Ishikawa (cell line): ENCODE measurements at regions not wholly inside any gene's neighbourhood (a gene's known extent, or its start where the extent isn't known, plus 50 kb on each side); places are given as distances from the start of the nearest gene placed in this dataset.

Experiments
- CEBPB ChIP-seq: IDR thresholded peaks from 2 replicates; pipeline ENCODE4 v1.6.1; 2012
- CREB1 ChIP-seq: IDR thresholded peaks from 2 replicates; pipeline ENCODE4 v1.6.1; 2012; ENCODE audit warnings: low read depth
- EGR1 ChIP-seq: IDR thresholded peaks from 2 replicates; pipeline ENCODE4 v1.6.1; 2012
- EP300 ChIP-seq: IDR thresholded peaks from 2 replicates; pipeline ENCODE4 v1.6.1; 2012; ENCODE audit warnings: borderline replicate concordance
- FOXM1 ChIP-seq: IDR thresholded peaks from 2 replicates; pipeline ENCODE4 v1.6.1; 2012; ENCODE audit warnings: low read depth, borderline replicate concordance
- NFIC ChIP-seq: IDR thresholded peaks from 2 replicates; pipeline ENCODE4 v1.6.1; 2012
- RAD21 ChIP-seq: IDR thresholded peaks from 2 replicates; pipeline ENCODE4 v1.6.1; 2012; ENCODE audit warnings: low read depth
- TAF1 ChIP-seq: IDR thresholded peaks from 2 replicates; pipeline ENCODE4 v1.6.1; 2012; ENCODE audit warnings: low read depth, mild to moderate bottlenecking
- TCF12 ChIP-seq: IDR thresholded peaks from 2 replicates; pipeline ENCODE4 v1.6.1; 2012; ENCODE audit warnings: low read depth
- TEAD4 ChIP-seq: IDR thresholded peaks from 2 replicates; pipeline ENCODE4 v1.6.1; 2012
- YY1 ChIP-seq: IDR thresholded peaks from 2 replicates; pipeline ENCODE4 v1.6.1; 2012; ENCODE audit warnings: low read depth
- ZBTB7A ChIP-seq: IDR thresholded peaks from 2 replicates; pipeline ENCODE4 v1.6.1; 2012; ENCODE audit warnings: low read depth
- TF ChIP-seq, protein P1 (sequence below): IDR thresholded peaks from 2 replicates; pipeline ENCODE4 v1.6.1; 2012
- TF ChIP-seq, protein P2 (sequence below): IDR thresholded peaks from 2 replicates; pipeline ENCODE4 v1.6.1; 2012
- TF ChIP-seq, protein P3 (sequence below): IDR thresholded peaks from 2 replicates; pipeline ENCODE4 v1.6.1; 2012; ENCODE audit warnings: low read depth, mild to moderate bottlenecking

DNA sequence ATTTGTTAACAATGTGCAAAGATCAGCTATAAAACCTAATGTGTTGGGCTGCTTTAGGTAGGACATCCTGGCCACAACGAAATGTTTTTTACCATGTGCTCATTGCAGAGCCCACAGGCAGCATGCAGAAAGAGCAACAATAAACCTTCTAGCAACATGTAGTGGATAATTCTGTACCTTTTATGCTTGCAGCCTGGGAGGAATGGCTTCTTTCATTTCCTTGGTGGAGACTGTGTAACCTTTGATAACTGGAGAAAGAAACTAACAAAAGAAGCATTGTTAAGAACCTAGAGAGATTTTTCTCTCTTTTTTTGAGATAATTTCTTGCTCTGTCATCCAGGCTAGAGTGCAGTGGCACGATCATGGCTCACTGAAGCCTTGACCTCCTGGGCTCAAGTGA, 225.5 kb upstream of the PRICKLE1 start:
- TF ChIP-seq EP300 (no peak), EGR1 (no peak), CEBPB (no peak), NFIC (no peak), CREB1 (no peak), ZBTB7A (no peak), TEAD4 (no peak), TAF1 (no peak), YY1 (no peak), FOXM1 (no peak), RAD21 (no peak), TCF12 (no peak)
- TF ChIP-seq, protein P1, sequence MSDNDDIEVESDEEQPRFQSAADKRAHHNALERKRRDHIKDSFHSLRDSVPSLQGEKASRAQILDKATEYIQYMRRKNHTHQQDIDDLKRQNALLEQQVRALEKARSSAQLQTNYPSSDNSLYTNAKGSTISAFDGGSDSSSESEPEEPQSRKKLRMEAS, result no peak
- TF ChIP-seq, protein P2, sequence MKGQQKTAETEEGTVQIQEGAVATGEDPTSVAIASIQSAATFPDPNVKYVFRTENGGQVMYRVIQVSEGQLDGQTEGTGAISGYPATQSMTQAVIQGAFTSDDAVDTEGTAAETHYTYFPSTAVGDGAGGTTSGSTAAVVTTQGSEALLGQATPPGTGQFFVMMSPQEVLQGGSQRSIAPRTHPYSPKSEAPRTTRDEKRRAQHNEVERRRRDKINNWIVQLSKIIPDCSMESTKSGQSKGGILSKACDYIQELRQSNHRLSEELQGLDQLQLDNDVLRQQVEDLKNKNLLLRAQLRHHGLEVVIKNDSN, result no peak
- TF ChIP-seq, protein P3, sequence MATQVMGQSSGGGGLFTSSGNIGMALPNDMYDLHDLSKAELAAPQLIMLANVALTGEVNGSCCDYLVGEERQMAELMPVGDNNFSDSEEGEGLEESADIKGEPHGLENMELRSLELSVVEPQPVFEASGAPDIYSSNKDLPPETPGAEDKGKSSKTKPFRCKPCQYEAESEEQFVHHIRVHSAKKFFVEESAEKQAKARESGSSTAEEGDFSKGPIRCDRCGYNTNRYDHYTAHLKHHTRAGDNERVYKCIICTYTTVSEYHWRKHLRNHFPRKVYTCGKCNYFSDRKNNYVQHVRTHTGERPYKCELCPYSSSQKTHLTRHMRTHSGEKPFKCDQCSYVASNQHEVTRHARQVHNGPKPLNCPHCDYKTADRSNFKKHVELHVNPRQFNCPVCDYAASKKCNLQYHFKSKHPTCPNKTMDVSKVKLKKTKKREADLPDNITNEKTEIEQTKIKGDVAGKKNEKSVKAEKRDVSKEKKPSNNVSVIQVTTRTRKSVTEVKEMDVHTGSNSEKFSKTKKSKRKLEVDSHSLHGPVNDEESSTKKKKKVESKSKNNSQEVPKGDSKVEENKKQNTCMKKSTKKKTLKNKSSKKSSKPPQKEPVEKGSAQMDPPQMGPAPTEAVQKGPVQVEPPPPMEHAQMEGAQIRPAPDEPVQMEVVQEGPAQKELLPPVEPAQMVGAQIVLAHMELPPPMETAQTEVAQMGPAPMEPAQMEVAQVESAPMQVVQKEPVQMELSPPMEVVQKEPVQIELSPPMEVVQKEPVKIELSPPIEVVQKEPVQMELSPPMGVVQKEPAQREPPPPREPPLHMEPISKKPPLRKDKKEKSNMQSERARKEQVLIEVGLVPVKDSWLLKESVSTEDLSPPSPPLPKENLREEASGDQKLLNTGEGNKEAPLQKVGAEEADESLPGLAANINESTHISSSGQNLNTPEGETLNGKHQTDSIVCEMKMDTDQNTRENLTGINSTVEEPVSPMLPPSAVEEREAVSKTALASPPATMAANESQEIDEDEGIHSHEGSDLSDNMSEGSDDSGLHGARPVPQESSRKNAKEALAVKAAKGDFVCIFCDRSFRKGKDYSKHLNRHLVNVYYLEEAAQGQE, result no peak

DNA sequence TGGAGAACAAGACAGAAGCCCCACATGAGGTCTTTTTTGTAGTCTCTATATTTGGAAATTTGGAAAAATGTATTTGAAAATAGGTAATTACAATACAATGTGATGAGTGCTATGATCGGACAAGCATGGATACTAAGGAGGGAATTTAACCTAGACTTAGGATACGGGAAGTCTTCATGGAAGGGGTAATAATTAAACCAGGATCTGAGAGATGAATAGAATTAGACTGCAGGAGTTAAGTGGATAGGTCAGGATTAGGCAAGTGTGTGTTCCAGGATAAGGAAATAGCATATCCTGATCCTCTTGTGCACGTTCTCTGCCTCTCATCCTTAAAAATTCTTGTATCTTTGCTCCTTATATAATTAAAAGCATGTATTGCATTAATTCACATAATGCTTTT, 223.3 kb upstream of the PRICKLE1 start:
- TF ChIP-seq, protein P3, result no peak
- TF ChIP-seq, protein P1, result no peak
- no peak for TF ChIP-seq FOXM1
- TF ChIP-seq, protein P2, result no peak
- TF ChIP-seq TEAD4, result no peak
- TF ChIP-seq TAF1, result no peak
- TF ChIP-seq RAD21, result no peak
- no peak for TF ChIP-seq NFIC

DNA sequence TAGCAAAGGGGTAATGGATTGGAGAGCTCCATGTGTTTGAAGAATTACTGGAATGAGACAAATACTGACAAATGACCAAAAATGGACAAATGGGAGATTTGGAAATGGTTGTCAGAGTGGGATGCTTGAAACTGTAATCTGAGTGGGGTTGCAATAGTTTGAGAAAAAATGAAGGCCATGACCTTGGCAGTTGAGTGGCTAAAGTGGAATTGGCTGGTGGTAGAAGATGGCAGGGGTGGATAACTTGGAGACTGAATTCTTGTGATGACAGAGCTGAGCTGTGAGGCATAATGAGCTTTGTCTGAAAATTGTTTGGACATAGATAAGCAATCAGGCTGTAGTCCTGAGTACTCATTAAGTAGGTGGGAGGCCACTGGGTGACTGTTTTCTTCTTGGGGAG, 222.5 kb upstream of the PRICKLE1 start:
- TF ChIP-seq NFIC, result no peak
- TF ChIP-seq, protein P3, result no peak
- TF ChIP-seq, protein P2, result no peak
- TF ChIP-seq TEAD4, result no peak
- TF ChIP-seq YY1, result no peak
- TF ChIP-seq TCF12, result no peak
- TF ChIP-seq, protein P1, result no peak
- no peak for TF ChIP-seq RAD21
- no peak for TF ChIP-seq EP300
- no peak for TF ChIP-seq CEBPB
- no peak for TF ChIP-seq TAF1
- no peak for TF ChIP-seq CREB1
- TF ChIP-seq FOXM1, result no peak
- TF ChIP-seq ZBTB7A, result no peak
- no peak for TF ChIP-seq EGR1

DNA sequence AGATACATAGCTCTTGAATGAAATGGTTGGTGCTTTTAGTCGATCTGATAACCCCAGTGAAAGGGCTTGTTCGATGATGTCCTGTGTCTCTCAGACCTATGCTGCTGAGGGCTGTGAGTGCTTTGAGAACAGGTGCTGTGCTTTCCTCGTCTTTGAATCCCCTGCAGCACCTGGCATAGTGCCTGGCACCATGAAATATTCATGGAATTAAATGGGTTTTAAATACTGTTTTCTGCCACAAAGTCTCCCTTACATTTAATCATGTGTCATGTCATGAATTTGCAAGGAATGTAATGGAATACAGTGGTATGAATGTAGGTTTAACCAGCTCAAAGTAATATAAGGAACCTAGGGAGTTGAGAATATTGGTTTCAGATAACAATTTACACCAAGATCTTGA, 220.5 kb upstream of the PRICKLE1 start:
- TF ChIP-seq RAD21, result peak; percentile 7; the same call in 1 of the 2 replicates
- peak; percentile 23; the same call in 1 of the 2 replicates for TF ChIP-seq EP300
- no peak for TF ChIP-seq YY1
- no peak for TF ChIP-seq NFIC
- no peak for TF ChIP-seq EGR1
- TF ChIP-seq TEAD4, result peak; percentile 65
